CD14-positive monocyte (primary cell): ENCODE measurements at regions not wholly inside any gene's neighbourhood (a gene's known extent, or its start where the extent isn't known, plus 50 kb on each side); places are given as distances from the start of the nearest gene placed in this dataset.

Experiments used
- DNase-seq, 3 donors: peaks; one replicate each; pipeline ENCODE4 v3.0.0-alpha.2; 2011 to 2022
- H2AFZ ChIP-seq: 2 replicates; pipeline ENCODE4 v1.6.0; 2012; ENCODE audit warnings: mild to moderate bottlenecking, low read depth, low read length, inconsistent platforms; ENCODE audit not compliant: insufficient read depth, poor library complexity, severe bottlenecking
- H3K27ac ChIP-seq, 2 donors: 1 replicate in 1 of 2; 2 replicates in 1 of 2; pipeline ENCODE4 v1.5.1; 2012 to 2013; ENCODE audit warnings: low read length in 2 of 2, control low read depth in 1 of 2, inconsistent platforms in 1 of 2, low read depth in 1 of 2, mild to moderate bottlenecking in 1 of 2
- H3K27me3 ChIP-seq, 2 donors: one replicate each; pipeline versions ENCODE4 v1.6.0 to v1.6.1; 2011 to 2013; ENCODE audit warnings: low read length in 2 of 2; ENCODE audit not compliant: control insufficient read depth in 2 of 2, insufficient read depth in 2 of 2
- H3K36me3 ChIP-seq, 2 donors: replicated peaks in 1 of 2; 1 replicate in 1 of 2; 2 replicates in 1 of 2; pipeline versions ENCODE4 v1.5.1 to v1.6.1; 2012 to 2013; ENCODE audit warnings: low read length in 2 of 2, control low read depth in 1 of 2, inconsistent platforms in 1 of 2, mild to moderate bottlenecking in 1 of 2; ENCODE audit not compliant: insufficient read depth in 2 of 2, control insufficient read depth in 1 of 2
- H3K4me1 ChIP-seq, 2 donors: 1 replicate in 1 of 2; 2 replicates in 1 of 2; pipeline versions ENCODE4 v1.5.1 to v1.6.1; 2012 to 2013; ENCODE audit warnings: low read length in 2 of 2, control low read depth in 1 of 2, inconsistent platforms in 1 of 2, mild to moderate bottlenecking in 1 of 2, moderate library complexity in 1 of 2; ENCODE audit not compliant: insufficient read depth in 2 of 2, control insufficient read depth in 1 of 2
- H3K4me2 ChIP-seq: replicated peaks from 2 replicates; pipeline ENCODE3; 2012; ENCODE audit warnings: low read length, moderate library complexity, mild to moderate bottlenecking; ENCODE audit not compliant: poor library complexity, severe bottlenecking; ENCODE audit errors: extremely low read depth
- H3K4me3 ChIP-seq, 3 experiments: fragments of 200-600 bp in 1 of 3; sonication (generic) in 1 of 3; replicated peaks in 1 of 3; 1 replicate in 2 of 3; 2 replicates in 1 of 3; pipeline ENCODE4 v1.5.1; 2011 to 2013; ENCODE audit warnings: low read length in 3 of 3, mild to moderate bottlenecking in 3 of 3, control low read depth in 2 of 3, low read depth in 2 of 3, inconsistent platforms in 1 of 3, moderate library complexity in 1 of 3
- H3K79me2 ChIP-seq: 2 replicates; pipeline ENCODE4 v1.6.0; 2012; ENCODE audit warnings: mild to moderate bottlenecking, control low read depth, inconsistent platforms, low read length, moderate library complexity; ENCODE audit not compliant: insufficient read depth
- H3K9ac ChIP-seq: 2 replicates; pipeline ENCODE4 v1.6.0; 2017; ENCODE audit warnings: low read length, mild to moderate bottlenecking; ENCODE audit not compliant: insufficient read depth, poor library complexity, severe bottlenecking
- H3K9me3 ChIP-seq, 2 donors: replicated peaks in 1 of 2; 1 replicate in 1 of 2; 2 replicates in 1 of 2; pipeline versions ENCODE4 v1.5.1 to v1.6.1; 2012 to 2013; ENCODE audit warnings: low read length in 2 of 2, control low read depth in 1 of 2; ENCODE audit not compliant: control insufficient read depth in 1 of 2, insufficient read depth in 1 of 2
- H4K20me1 ChIP-seq: 2 replicates; pipeline ENCODE4 v1.6.0; 2012; ENCODE audit warnings: mild to moderate bottlenecking, low read length, control low read depth, moderate library complexity; ENCODE audit not compliant: insufficient read depth
- H3K27ac Mint-ChIP-seq, 7 donors: one replicate each; pipeline ENCODE4 v1.8.0; 2020; ENCODE audit warnings: mild to moderate bottlenecking in 7 of 7, mixed read lengths in 7 of 7, moderate library complexity in 6 of 7, inconsistent platforms in 2 of 7
- H3K27me3 Mint-ChIP-seq, 3 donors: one replicate each; pipeline ENCODE4 v1.8.0; 2021 to 2022; ENCODE audit warnings: low read depth in 3 of 3, mild to moderate bottlenecking in 3 of 3, mixed read lengths in 3 of 3, moderate library complexity in 3 of 3, inconsistent platforms in 1 of 3
- H3K36me3 Mint-ChIP-seq, 2 donors: one replicate each; pipeline ENCODE4 v1.8.0; 2020; ENCODE audit warnings: mixed read lengths in 2 of 2, inconsistent platforms in 1 of 2, mild to moderate bottlenecking in 1 of 2
- H3K4me1 Mint-ChIP-seq: one replicate; pipeline ENCODE4 v1.8.0; 2020; ENCODE audit warnings: mild to moderate bottlenecking, mixed read lengths
- H3K4me3 Mint-ChIP-seq, 2 donors: one replicate each; pipeline ENCODE4 v1.8.0; 2020; ENCODE audit warnings: mild to moderate bottlenecking in 2 of 2, mixed read lengths in 2 of 2, moderate library complexity in 1 of 2
- H3K9me3 Mint-ChIP-seq, 7 donors: one replicate each; pipeline ENCODE4 v1.8.0; 2020 to 2022; ENCODE audit warnings: mixed read lengths in 7 of 7, mild to moderate bottlenecking in 6 of 7, moderate library complexity in 6 of 7, inconsistent platforms in 2 of 7
- CTCF ChIP-seq: fragments of 200-600 bp; IDR thresholded peaks from one replicate; pipeline ENCODE4 v1.8.0; 2022; ENCODE audit warnings: antibody characterized with exemption, mild to moderate bottlenecking
- WGBS: methylation state at CpG from one replicate; pipeline ENCODE4 v1.1.5; 2013; ENCODE audit warnings: missing lambda C conversion rate; ENCODE audit not compliant: insufficient coverage; 5-methylcytosine and 5-hydroxymethylcytosine counted together
- intact Hi-C, 2 donors: fragments of 100-400 bp; cut with micrococcal nuclease; formaldehyde crosslinking; loops; one replicate each; pipeline versions ENCODE4 v1.15.0 to v1.15.1; 2023

GRCh38 chr2:21453723-21454450 is 330.1 kb downstream of the TDRD15 start:
- no peak for TF ChIP-seq CTCF
- DNase-seq: no peak
- 91% methylated on average over 4 of the region's 8 CpGs for WGBS

GRCh38 chr2:21454839-21455238 is 331.1 kb downstream of the TDRD15 start:
- Mint-ChIP-seq H3K4me1 (no peaks in the 10 kb centered on the region), H3K4me3 (no peak overlapping the region)

More at GRCh38 chr2:21453723-21454450, 330.1 kb downstream of the TDRD15 start:
- Histone ChIP-seq H3K4me1 (no peaks in the 10 kb centered on the region), H2AFZ (no peak overlapping the region), H3K4me2 (no peak overlapping the region), H3K27me3 (no peaks in the 10 kb centered on the region), H3K9me3 (no peaks in the 10 kb centered on the region), H3K36me3 (no peaks in the 10 kb centered on the region), H3K4me3 (no peak overlapping the region), H3K27ac (no peak overlapping the region), H3K79me2 (no peaks in the 10 kb centered on the region), H3K9ac (no peak overlapping the region), H4K20me1 (no peaks in the 10 kb centered on the region)
- H3K9me3 Mint-ChIP-seq: peaks cover 0 to 6% (median 0%) of the 10 kb centered on the region in 7 donors
- intact Hi-C loops: no loop called here
- H3K27ac Mint-ChIP-seq: no peak overlapping the region
- peaks cover 0 to 4% (median 0%) of the 10 kb centered on the region in 3 donors for H3K27me3 Mint-ChIP-seq
- H3K36me3 Mint-ChIP-seq: no peaks in the 10 kb centered on the region
- no peak overlapping the region for H3K4me3 Mint-ChIP-seq
- no peaks in the 10 kb centered on the region for H3K4me1 Mint-ChIP-seq

More at GRCh38 chr2:21454839-21455238, 331.1 kb downstream of the TDRD15 start:
- intact Hi-C loops: no loop called here
- no peak for DNase-seq
- Histone ChIP-seq H2AFZ (no peak overlapping the region), H3K79me2 (no peaks in the 10 kb centered on the region), H3K4me2 (no peak overlapping the region), H3K36me3 (no peaks in the 10 kb centered on the region), H3K9ac (no peak overlapping the region), H3K27ac (no peak overlapping the region), H4K20me1 (no peaks in the 10 kb centered on the region), H3K27me3 (no peaks in the 10 kb centered on the region), H3K4me3 (no peak overlapping the region), H3K4me1 (no peaks in the 10 kb centered on the region), H3K9me3 (no peaks in the 10 kb centered on the region)
- H3K27me3 Mint-ChIP-seq: peaks cover 0 to 3% (median 0%) of the 10 kb centered on the region in 3 donors
- TF ChIP-seq CTCF: no peak
- H3K36me3 Mint-ChIP-seq: no peaks in the 10 kb centered on the region
- H3K27ac Mint-ChIP-seq: no peak overlapping the region
- H3K9me3 Mint-ChIP-seq: peaks cover 0 to 6% (median 0%) of the 10 kb centered on the region in 7 donors
- WGBS: no CpG with 5 or more reads among the region's 2 CpGs
